ENCODE measurements at regions not wholly inside any gene's neighbourhood (a gene's known extent, or its start where the extent isn't known, plus 50 kb on each side); places are given as distances from the start of the nearest gene placed in this dataset.

DNA sequence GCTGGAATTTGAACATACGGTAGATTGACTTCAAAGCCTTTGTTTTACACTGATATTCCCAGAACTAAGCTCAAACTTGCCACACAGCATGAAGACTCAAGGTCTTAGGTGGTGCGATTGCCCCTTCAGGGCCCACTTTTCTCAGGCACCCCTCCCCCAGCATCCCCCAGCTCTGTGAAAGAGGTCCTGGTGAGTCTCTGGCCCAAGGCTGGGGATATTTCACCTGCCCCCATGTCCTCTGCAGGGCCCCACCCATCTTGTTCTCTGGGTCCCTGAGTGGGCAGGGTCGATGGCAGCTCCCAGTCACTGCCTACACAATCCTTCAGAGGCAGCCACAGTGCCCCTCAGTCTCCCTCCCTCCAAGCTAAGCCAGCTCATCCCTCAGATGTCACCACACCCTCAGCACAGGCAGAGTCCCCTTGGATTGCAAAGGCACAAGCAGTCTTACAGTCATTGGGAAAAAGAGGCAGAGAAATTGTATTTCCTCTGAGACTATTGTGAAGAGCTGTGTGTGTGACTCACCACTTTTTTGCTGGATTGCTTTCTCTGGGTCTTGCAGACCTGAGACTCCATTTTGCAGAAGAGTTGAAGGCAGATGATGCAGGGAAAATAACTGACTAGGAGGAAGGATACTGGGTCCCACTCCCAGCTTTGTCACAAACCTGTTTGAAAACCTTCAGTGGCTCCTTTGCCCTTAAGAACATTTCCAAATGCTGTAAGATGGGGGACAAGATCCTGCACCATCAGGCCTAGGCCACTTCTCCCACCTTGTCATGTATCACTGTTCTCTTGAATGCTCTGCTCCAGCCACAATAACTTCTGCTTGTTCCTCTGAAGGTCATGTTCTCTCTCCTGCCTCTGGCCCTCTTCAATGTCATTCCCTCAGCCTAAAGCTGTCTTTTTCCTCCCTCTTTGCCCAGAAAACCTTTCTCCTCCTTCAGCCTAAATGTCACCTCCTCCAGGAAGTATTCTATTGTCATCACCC, 119.1 kb upstream of the GRIK3 start:
- TF ChIP-seq, protein P1, sequence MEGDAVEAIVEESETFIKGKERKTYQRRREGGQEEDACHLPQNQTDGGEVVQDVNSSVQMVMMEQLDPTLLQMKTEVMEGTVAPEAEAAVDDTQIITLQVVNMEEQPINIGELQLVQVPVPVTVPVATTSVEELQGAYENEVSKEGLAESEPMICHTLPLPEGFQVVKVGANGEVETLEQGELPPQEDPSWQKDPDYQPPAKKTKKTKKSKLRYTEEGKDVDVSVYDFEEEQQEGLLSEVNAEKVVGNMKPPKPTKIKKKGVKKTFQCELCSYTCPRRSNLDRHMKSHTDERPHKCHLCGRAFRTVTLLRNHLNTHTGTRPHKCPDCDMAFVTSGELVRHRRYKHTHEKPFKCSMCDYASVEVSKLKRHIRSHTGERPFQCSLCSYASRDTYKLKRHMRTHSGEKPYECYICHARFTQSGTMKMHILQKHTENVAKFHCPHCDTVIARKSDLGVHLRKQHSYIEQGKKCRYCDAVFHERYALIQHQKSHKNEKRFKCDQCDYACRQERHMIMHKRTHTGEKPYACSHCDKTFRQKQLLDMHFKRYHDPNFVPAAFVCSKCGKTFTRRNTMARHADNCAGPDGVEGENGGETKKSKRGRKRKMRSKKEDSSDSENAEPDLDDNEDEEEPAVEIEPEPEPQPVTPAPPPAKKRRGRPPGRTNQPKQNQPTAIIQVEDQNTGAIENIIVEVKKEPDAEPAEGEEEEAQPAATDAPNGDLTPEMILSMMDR (IDR thresholded peaks at IDR 0.05) = no peak
- no peak for TF ChIP-seq POLR2A (IDR thresholded peaks at IDR 0.05)
- no peak for TF ChIP-seq POLR2AphosphoS5 (IDR thresholded peaks at IDR 0.05)
